Mesendoderm (in vitro differentiated cells): ENCODE measurements at regions not wholly inside any gene's neighbourhood (a gene's known extent, or its start where the extent isn't known, plus 50 kb on each side); places are given as distances from the start of the nearest gene placed in this dataset.

ENCODE experiments used
- DNase-seq: peaks from one replicate; pipeline ENCODE4 v3.0.0; 2013
- H2AK5ac ChIP-seq: 2 replicates; pipeline ENCODE4 v1.6.1; 2013; ENCODE audit warnings: low read length, inconsistent platforms
- H2BK120ac ChIP-seq: 2 replicates; pipeline ENCODE4 v1.6.1; 2013; ENCODE audit warnings: low read depth, mild to moderate bottlenecking, low read length, moderate library complexity, mixed read lengths
- H2BK15ac ChIP-seq: replicated peaks from 2 replicates; pipeline ENCODE4 v1.6.1; 2013; ENCODE audit warnings: low read depth, mild to moderate bottlenecking, moderate library complexity
- H2BK5ac ChIP-seq: 2 replicates; pipeline ENCODE4 v1.6.1; 2013; ENCODE audit warnings: low read length, inconsistent platforms
- H3K18ac ChIP-seq: 2 replicates; pipeline ENCODE4 v1.6.1; 2013; ENCODE audit warnings: mild to moderate bottlenecking, low read length, mixed read lengths
- H3K23ac ChIP-seq: one replicate; pipeline ENCODE4 v1.6.1; 2013; ENCODE audit warnings: low read length
- H3K27ac ChIP-seq: 2 replicates; pipeline ENCODE4 v1.5.1; 2013; ENCODE audit warnings: low read depth, mild to moderate bottlenecking, inconsistent platforms, low read length, moderate library complexity
- H3K27me3 ChIP-seq: 2 replicates; pipeline ENCODE4 v1.6.1; 2013; ENCODE audit warnings: low read length, control low read depth, mild to moderate bottlenecking, inconsistent platforms; ENCODE audit not compliant: insufficient read depth, poor library complexity
- H3K36me3 ChIP-seq: 2 replicates; pipeline ENCODE4 v1.6.1; 2013; ENCODE audit warnings: low read length, inconsistent platforms; ENCODE audit not compliant: control insufficient read depth, insufficient read depth
- H3K4ac ChIP-seq: one replicate; pipeline ENCODE4 v1.6.1; 2013; ENCODE audit warnings: low read depth, mild to moderate bottlenecking, low read length, moderate library complexity
- H3K4me1 ChIP-seq: 2 replicates; pipeline ENCODE4 v1.6.1; 2013; ENCODE audit warnings: low read depth, low read length, inconsistent platforms; ENCODE audit not compliant: control insufficient read depth
- H3K4me2 ChIP-seq: 2 replicates; pipeline ENCODE4 v1.6.1; 2013; ENCODE audit warnings: low read length
- H3K4me3 ChIP-seq: 2 replicates; pipeline ENCODE4 v1.5.1; 2013; ENCODE audit warnings: mild to moderate bottlenecking, low read length
- H3K56ac ChIP-seq: one replicate; pipeline ENCODE4 v1.6.1; 2013; ENCODE audit warnings: low read length
- H3K79me1 ChIP-seq: 2 replicates; pipeline ENCODE4 v1.6.1; 2013; ENCODE audit warnings: low read length, inconsistent platforms
- H3K79me2 ChIP-seq: 2 replicates; pipeline ENCODE4 v1.6.1; 2013; ENCODE audit warnings: mild to moderate bottlenecking, low read length; ENCODE audit not compliant: control insufficient read depth, insufficient read depth
- H3K9ac ChIP-seq: 2 replicates; pipeline ENCODE4 v1.6.1; 2013; ENCODE audit warnings: low read length, inconsistent platforms
- H4K5ac ChIP-seq: one replicate; pipeline ENCODE4 v1.6.1; 2013; ENCODE audit warnings: low read length
- H4K8ac ChIP-seq: one replicate; pipeline ENCODE4 v1.6.1; 2013; ENCODE audit warnings: low read depth, mild to moderate bottlenecking, control low read depth, low read length, moderate library complexity
- WGBS: extraction: QIAGEN DNeasy Blood & Tissue Kit; methylation state at CpG from one replicate; pipeline ENCODE4 v1.1.7; 2013; ENCODE audit warnings: low lambda C conversion rate, missing lambda C conversion rate; ENCODE audit not compliant: insufficient coverage; ENCODE audit errors: extremely low coverage; 5-methylcytosine and 5-hydroxymethylcytosine counted together

GRCh38 chr16:73817526-73818324, 478.9 kb upstream of the PSMD7 start:
- WGBS, result no CpG with 5 or more reads among the region's 13 CpGs

GRCh38 chr16:73813527-73813926, 483.1 kb upstream of the PSMD7 start:
- no peak overlapping the region for H3K4me3 ChIP-seq
- no peak overlapping the region for H4K8ac ChIP-seq
- no peak overlapping the region for H3K56ac ChIP-seq
- no peak overlapping the region for H3K23ac ChIP-seq
- no peaks in the 10 kb centered on the region for H3K79me2 ChIP-seq
- no peak overlapping the region for H2AK5ac ChIP-seq
- WGBS, result no CpG with 5 or more reads among the region's 7 CpGs
- H2BK15ac ChIP-seq, result no peak overlapping the region
- H2BK5ac ChIP-seq, result no peak overlapping the region
- no peak overlapping the region for H2BK120ac ChIP-seq
- H3K4me1 ChIP-seq, result no peaks in the 10 kb centered on the region
- H3K36me3 ChIP-seq, result no peaks in the 10 kb centered on the region
- H3K4ac ChIP-seq, result no peak overlapping the region
- H3K9ac ChIP-seq, result no peak overlapping the region
- no peaks in the 10 kb centered on the region for H3K79me1 ChIP-seq
- no peak for DNase-seq
- no peak overlapping the region for H4K5ac ChIP-seq
- H3K4me2 ChIP-seq, result no peak overlapping the region
- H3K18ac ChIP-seq, result no peak overlapping the region
- no peaks in the 10 kb centered on the region for H3K27me3 ChIP-seq
- H3K27ac ChIP-seq, result no peak overlapping the region

More at GRCh38 chr16:73817526-73818324, 478.9 kb upstream of the PSMD7 start:
- Histone ChIP-seq H3K4me2 (no peak overlapping the region), H3K9ac (no peak overlapping the region), H3K79me2 (no peaks in the 10 kb centered on the region), H2BK120ac (no peak overlapping the region), H3K27me3 (no peaks in the 10 kb centered on the region), H4K5ac (no peak overlapping the region), H3K56ac (no peak overlapping the region), H3K79me1 (no peaks in the 10 kb centered on the region), H2AK5ac (no peak overlapping the region), H2BK5ac (no peak overlapping the region), H3K27ac (no peak overlapping the region), H3K36me3 (no peaks in the 10 kb centered on the region), H3K23ac (no peak overlapping the region), H3K4ac (no peak overlapping the region), H4K8ac (no peak overlapping the region), H3K4me3 (no peak overlapping the region), H3K18ac (no peak overlapping the region), H3K4me1 (no peaks in the 10 kb centered on the region), H2BK15ac (no peak overlapping the region)
- DNase-seq, result no peak

GRCh38 chr16:73804456-73804855, 492.2 kb upstream of the PSMD7 start:
- H3K4me1 ChIP-seq, result no peaks in the 10 kb centered on the region
- H3K4me3 ChIP-seq, result no peak overlapping the region
- H3K27me3 ChIP-seq, result no peaks in the 10 kb centered on the region
- H3K27ac ChIP-seq, result no peak overlapping the region
- H2AK5ac ChIP-seq, result no peak overlapping the region
- H3K9ac ChIP-seq, result no peak overlapping the region
- no peaks in the 10 kb centered on the region for H3K79me2 ChIP-seq
- no peak overlapping the region for H3K18ac ChIP-seq
- H2BK5ac ChIP-seq, result no peak overlapping the region
- H4K8ac ChIP-seq, result no peak overlapping the region
- H2BK15ac ChIP-seq, result no peak overlapping the region
- H3K56ac ChIP-seq, result no peak overlapping the region
- H3K4me2 ChIP-seq, result no peak overlapping the region
- H2BK120ac ChIP-seq, result no peak overlapping the region
- no peak overlapping the region for H4K5ac ChIP-seq
- no peaks in the 10 kb centered on the region for H3K36me3 ChIP-seq
- no peak for DNase-seq
- no peak overlapping the region for H3K23ac ChIP-seq
- no peaks in the 10 kb centered on the region for H3K79me1 ChIP-seq
- H3K4ac ChIP-seq, result no peak overlapping the region
- no CpG with 5 or more reads among the region's 1 CpG for WGBS

GRCh38 chr16:73798471-73798870, 498.1 kb upstream of the PSMD7 start:
- H3K4me2 ChIP-seq, result no peak overlapping the region
- H4K8ac ChIP-seq, result no peak overlapping the region
- no peak overlapping the region for H2BK15ac ChIP-seq
- H3K4ac ChIP-seq, result no peak overlapping the region
- DNase-seq, result no peak
- H3K36me3 ChIP-seq, result no peaks in the 10 kb centered on the region
- no peak overlapping the region for H2BK5ac ChIP-seq
- no peaks in the 10 kb centered on the region for H3K79me1 ChIP-seq
- H3K27ac ChIP-seq, result no peak overlapping the region
- H2BK120ac ChIP-seq, result no peak overlapping the region
- H4K5ac ChIP-seq, result no peak overlapping the region
- no peaks in the 10 kb centered on the region for H3K27me3 ChIP-seq
- WGBS, result no CpG with 5 or more reads among the region's 5 CpGs
- H3K56ac ChIP-seq, result no peak overlapping the region
- H3K23ac ChIP-seq, result no peak overlapping the region
- no peak overlapping the region for H3K18ac ChIP-seq
- no peak overlapping the region for H3K9ac ChIP-seq
- no peak overlapping the region for H2AK5ac ChIP-seq
- H3K79me2 ChIP-seq, result no peaks in the 10 kb centered on the region
- H3K4me1 ChIP-seq, result no peaks in the 10 kb centered on the region
- H3K4me3 ChIP-seq, result no peak overlapping the region

- H3K27me3 ChIP-seq, result no peaks in the 10 kb centered on the region
- DNase-seq, result no peak
- H3K4me2 ChIP-seq, result no peak overlapping the region
- H3K56ac ChIP-seq, result no peak overlapping the region
- H3K23ac ChIP-seq, result no peak overlapping the region
- no peak overlapping the region for H2BK15ac ChIP-seq
- H3K4ac ChIP-seq, result no peak overlapping the region
- no peaks in the 10 kb centered on the region for H3K79me2 ChIP-seq
- no peak overlapping the region for H3K4me3 ChIP-seq
- no peak overlapping the region for H3K9ac ChIP-seq
- WGBS, result no CpG with 5 or more reads among the region's 1 CpG
- no peaks in the 10 kb centered on the region for H3K79me1 ChIP-seq
- H3K36me3 ChIP-seq, result no peaks in the 10 kb centered on the region
- H4K5ac ChIP-seq, result no peak overlapping the region
- no peak overlapping the region for H2BK120ac ChIP-seq
- H4K8ac ChIP-seq, result no peak overlapping the region
- no peak overlapping the region for H2AK5ac ChIP-seq
- no peak overlapping the region for H2BK5ac ChIP-seq
- H3K27ac ChIP-seq, result no peak overlapping the region
- H3K4me1 ChIP-seq, result no peaks in the 10 kb centered on the region
- H3K18ac ChIP-seq, result no peak overlapping the region
Measured at GRCh38 chr16:73797115-73797514, 499.5 kb upstream of the PSMD7 start.

GRCh38 chr16:73796241-73796640, 500.4 kb upstream of the PSMD7 start:
- no peak overlapping the region for H3K56ac ChIP-seq
- H3K36me3 ChIP-seq, result no peaks in the 10 kb centered on the region
- no peaks in the 10 kb centered on the region for H3K4me1 ChIP-seq
- H3K79me1 ChIP-seq, result no peaks in the 10 kb centered on the region
- no peak overlapping the region for H3K23ac ChIP-seq
- no peak overlapping the region for H2BK15ac ChIP-seq
- H3K9ac ChIP-seq, result no peak overlapping the region
- H3K4me3 ChIP-seq, result no peak overlapping the region
- no peak for DNase-seq
- H3K27me3 ChIP-seq, result no peaks in the 10 kb centered on the region
- H2AK5ac ChIP-seq, result no peak overlapping the region
- WGBS, result no CpG with 5 or more reads among the region's 4 CpGs
- no peak overlapping the region for H2BK5ac ChIP-seq
- H3K27ac ChIP-seq, result no peak overlapping the region
- H3K4ac ChIP-seq, result no peak overlapping the region
- H4K5ac ChIP-seq, result no peak overlapping the region
- H3K18ac ChIP-seq, result no peak overlapping the region
- no peak overlapping the region for H2BK120ac ChIP-seq
- H4K8ac ChIP-seq, result no peak overlapping the region
- no peaks in the 10 kb centered on the region for H3K79me2 ChIP-seq
- no peak overlapping the region for H3K4me2 ChIP-seq
